AG08395 (cell line): ENCODE measurements at regions not wholly inside any gene's neighbourhood (a gene's known extent, or its start where the extent isn't known, plus 50 kb on each side); places are given as distances from the start of the nearest gene placed in this dataset.
"Not testable (repeated sequence)": the region's sequence is repeated elsewhere in the genome, so short reads cannot be mapped to it uniquely, and the experiment has no call there.

Source experiments
- DNase-seq: peaks from one replicate; pipeline ENCODE4 v3.0.0; 2012; ENCODE audit warnings: mixed read lengths, low spot score

GRCh38 chr3:168753724-168754123 is 658.0 kb upstream of the GOLIM4 start:
- no peak for DNase-seq

DNA sequence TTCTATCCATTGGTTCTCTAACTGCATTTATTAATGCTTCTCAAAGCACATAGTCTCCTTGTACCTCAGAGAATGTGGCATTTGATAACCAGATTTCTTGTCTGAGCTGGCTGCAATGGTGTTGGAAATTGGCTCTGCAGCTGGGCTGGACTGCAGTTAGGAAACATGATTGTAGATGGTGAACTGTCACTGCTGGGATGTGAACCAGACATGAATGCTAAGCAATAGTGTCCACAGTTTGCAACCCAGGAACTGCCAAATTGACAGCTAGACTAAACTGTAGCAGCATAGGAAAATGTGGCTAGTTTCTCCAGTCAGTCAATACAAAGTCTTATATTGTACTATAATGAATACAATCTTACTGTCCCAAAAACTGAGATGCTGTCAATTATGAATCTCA is 656.6 kb upstream of the GOLIM4 start:
- no peak for DNase-seq

DNA sequence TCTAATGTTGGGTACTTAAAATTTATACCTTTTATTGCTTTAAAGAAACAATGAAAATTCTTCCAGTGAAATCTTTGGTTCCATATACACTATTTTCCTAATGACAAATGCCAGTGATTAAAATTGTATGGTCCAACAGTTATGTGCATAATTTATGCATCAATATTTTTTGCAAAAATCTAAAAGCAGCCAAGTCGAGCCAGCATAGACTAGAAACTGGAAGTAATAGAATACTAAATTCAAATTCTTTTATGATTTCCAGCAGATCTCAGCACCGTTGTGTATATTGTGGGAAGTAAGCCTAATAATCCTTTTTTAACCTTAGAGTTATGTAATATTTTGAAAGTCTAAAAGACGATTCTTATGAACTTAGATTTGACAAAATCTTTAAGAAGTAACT is 652.0 kb upstream of the GOLIM4 start:
- no peak for DNase-seq

DNA sequence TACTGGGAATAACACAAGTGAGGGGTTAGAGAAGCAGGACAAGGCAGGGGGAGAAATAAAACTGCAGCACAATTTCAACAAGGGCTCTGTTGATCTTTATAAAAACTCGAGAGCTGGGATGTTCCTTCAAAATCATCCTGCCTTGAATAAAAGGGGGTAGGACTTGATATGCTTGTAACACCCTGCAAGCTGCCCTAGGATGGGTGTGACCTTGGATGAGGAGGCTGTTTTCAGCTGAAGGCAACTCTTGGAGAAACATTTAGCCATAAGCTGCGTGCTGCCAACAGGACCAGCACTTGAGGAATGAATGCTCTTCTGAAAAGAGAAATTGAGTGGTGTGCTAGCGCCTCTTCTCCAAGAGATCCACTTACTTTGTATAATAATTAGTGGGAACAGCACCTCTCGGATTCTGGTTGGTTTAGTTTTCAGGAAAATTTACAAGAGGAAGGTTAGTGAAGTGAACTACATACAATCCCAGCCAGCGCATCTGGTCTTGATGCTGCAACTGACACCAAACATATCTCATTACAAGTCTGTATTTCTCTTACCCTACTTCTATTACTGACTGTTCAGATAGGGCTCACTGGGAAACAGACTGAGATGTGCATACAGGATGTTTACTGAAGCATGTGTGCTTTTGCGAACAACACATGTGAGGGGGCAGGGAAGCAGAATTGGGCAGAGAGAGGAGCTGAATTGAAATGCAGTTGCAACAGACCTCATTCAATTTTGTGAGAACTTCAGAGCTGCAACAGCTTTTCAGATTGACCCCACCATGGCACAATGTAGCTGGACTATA is 643.0 kb upstream of the GOLIM4 start:
- DNase-seq, result no peak

DNA sequence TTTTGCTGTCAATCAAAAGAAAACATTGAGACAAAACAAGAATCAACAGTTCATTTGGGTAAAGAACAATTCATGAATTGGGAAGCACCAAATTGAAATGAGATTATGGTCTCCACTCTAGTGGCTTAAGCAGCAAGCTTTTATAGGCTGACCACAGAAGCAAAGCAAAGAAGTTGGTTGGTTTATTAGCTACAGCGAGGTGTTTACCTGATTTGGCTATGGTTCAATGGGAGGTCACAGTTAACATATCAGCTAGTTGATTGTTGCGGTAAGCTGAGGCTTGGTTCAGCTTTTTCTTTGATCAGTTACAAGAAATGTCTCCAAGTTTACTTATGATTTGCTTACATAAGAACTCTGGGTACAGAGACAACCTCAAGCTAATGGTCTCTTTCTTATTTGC is 640.5 kb upstream of the GOLIM4 start:
- DNase-seq, result no peak

DNA sequence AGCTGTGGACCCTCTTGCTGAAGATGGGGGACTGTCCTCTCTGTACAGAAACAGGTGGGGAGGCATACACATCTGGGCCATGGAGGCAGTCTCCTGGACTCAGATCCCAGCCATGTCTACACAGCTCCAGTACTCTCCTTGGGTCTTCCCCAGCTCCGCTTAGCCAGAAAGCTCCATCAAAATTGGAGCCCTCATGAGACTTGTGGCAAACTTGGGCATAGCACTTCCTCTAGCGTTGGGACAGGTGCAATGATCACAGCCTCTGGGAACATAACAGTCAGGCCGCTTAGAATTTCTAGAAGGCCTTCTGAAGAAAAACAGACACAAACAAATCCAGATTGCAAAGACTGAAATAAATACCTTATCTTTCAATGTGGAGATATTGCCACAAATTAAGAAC is 634.3 kb upstream of the GOLIM4 start:
- DNase-seq, result no peak

- DNase-seq, result no peak
Measured at GRCh38 chr3:168722091-168722490, 626.4 kb upstream of the GOLIM4 start.

GRCh38 chr3:168714609-168715240 is 619.0 kb upstream of the GOLIM4 start:
- DNase-seq, result no peak

- DNase-seq, result no peak
Measured at GRCh38 chr3:168709073-168709472, 613.3 kb upstream of the GOLIM4 start.

- DNase-seq, result no peak
Measured at GRCh38 chr3:168707900-168708299, 612.2 kb upstream of the GOLIM4 start.

DNA sequence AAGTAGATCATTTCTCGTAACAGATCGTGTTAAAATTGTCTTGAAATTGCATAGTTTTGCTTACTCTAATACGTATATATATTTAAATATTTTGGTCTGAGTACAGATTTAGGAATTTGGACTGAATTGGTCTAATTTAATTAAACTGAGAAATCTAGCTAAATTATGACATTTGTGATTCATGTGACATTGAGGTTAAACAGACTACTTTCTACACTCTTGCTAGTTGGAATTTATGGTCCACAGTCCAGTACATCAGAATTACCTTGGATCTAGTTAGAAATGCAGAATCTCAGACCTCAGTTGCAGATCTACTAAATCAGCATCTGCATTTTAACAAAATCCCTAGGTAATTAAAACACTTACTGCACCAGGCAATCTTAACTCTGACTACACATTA is 609.7 kb upstream of the GOLIM4 start:
- no peak for DNase-seq

DNA sequence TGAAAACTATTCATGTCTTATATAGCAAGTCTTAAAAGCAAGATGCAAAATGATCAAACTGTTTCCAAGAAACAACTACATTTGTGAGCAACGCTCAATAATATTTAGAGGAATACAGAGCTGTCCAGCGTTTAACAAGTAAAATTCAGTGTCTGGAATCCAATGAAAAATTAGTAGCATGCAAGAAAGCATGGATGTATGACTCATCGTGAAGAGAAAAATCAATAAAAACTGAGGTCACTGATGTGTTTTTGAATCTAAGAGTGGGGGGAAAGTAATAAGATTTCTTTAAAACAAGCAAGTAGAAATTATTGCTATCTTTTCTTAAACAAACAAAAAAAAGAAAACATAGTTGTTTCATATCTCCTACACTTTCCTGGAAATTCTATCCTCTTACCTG is 600.3 kb upstream of the GOLIM4 start:
- no peak for DNase-seq

DNA sequence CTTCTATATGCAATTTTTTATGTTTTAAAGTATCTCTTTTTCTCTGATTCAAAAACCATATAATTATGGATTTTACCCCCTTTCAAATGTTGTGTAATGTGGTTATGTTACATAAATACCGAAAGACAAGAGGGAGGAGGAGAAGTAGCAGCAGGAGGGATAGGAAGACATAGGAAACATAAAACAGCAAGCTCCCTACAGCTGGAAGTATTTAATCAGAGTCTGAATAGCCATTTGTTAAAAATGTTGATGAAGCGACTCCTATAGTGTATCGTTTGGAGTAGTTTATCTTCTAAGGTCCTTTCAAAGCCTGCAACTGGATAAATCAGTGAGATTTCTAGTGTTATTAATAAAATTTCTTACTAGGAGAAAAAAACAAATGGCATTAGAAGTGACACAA is 598.1 kb upstream of the GOLIM4 start:
- DNase-seq, result no peak

- no peak for DNase-seq
Measured at GRCh38 chr3:168688267-168688666, 592.5 kb upstream of the GOLIM4 start.

DNA sequence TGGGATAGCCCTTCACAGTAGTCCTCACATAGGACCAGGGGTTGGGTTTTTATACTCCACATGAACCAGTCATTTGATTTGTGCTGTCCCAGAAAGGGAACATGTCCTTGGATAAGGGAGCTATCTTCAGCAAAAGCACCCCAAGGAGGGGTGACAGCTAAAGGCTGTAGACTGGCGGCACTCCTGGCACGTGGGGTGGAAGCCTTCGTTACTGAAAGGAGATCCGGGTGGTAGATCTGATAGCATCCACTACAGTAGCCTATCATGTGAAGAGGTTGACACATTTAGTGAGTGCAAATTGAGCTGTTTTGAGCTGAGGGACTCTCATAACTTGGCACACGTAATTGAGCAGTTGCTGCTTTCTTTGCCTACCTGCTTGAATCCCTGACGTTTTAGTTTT is 588.8 kb upstream of the GOLIM4 start:
- DNase-seq, result no peak

GRCh38 chr3:168678730-168679129 is 583.0 kb upstream of the GOLIM4 start:
- no peak for DNase-seq

DNA sequence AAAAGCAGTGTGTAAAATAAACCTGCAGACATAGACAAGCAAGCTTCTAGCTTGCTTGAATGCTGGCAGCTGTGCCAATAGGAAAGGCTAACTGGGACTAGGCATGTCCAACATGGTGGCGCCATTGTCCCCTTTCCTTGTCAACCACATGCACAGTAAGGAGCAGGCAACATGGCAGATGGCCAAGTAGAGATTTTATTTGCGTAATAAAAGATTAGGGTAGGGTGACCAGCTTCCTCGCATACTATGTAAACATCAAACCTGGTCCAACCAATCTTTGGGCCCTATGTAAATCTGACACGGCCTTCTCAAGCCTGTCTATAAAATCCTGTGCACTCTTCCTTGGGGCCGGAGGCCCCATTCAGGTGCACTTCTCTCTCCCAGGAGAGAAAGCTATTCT is 575.4 kb upstream of the GOLIM4 start:
- no peak for DNase-seq

GRCh38 chr3:168660879-168661657 is 565.3 kb upstream of the GOLIM4 start:
- DNase-seq, result not testable (repeated sequence)

DNA sequence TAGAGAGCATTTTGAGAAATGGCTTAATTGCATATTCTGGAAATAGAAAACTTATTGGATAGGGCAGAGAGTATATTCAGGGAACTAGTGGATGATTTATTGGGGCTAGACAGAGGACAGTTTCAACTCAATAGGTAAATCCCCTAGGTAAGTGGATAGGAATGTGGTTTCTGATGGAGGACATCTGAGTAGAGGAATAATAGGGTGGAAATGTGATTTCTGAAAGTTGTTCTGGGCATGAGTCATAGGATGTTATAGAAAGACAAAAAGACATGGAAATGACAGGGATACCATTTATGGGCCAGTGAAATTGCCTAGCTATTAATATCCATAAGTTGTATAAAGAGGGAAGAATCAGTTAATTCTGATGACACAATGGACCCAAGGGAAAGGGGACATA is 563.3 kb upstream of the GOLIM4 start:
- no peak for DNase-seq

- DNase-seq, result no peak
Measured at GRCh38 chr3:168655611-168656010, 559.9 kb upstream of the GOLIM4 start.

DNA sequence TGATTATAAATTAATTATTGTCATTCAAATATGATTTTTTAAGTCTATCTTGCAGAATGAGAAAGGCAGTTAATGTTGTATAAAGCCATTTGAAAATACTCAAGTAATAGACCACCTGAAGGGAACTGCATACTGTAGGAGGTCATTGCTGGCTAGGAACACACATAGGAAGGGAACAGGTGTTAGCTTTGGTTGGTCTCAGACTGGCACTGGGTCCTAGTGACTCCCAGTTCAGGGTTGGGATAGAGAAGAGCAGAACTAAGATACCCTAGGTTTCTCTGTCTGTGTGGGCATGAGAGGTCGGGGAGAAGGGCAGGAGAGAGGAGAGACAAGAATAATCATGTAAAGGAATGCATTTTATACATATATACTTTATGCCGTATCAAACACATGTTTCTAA is 559.0 kb upstream of the GOLIM4 start:
- DNase-seq, result no peak

GRCh38 chr3:168653255-168653654 is 557.5 kb upstream of the GOLIM4 start:
- no peak for DNase-seq

DNA sequence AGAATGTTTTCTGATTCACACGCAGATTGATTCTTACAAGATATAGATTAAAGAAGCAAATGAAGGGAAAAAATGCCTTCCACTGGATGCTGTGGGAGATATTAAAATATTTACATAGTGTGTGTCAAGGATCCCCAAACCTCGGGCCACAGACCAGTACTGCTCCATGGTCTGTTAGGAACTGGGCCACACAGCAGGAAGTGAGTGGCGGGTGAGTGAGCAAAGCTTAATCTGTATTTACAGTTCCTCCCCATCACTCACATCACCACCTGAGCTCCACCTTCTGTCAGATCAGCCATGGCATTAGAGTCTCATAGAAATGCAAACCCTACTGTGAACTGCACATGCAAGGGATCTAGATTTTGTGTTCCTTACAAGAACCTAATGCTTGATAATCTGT is 552.6 kb upstream of the GOLIM4 start:
- DNase-seq, result no peak
